ENCODE measurements at regions not wholly inside any gene's neighbourhood (a gene's known extent, or its start where the extent isn't known, plus 50 kb on each side); places are given as distances from the start of the nearest gene placed in this dataset.
"Not testable (repeated sequence)": the region's sequence is repeated elsewhere in the genome, so short reads cannot be mapped to it uniquely, and the experiment has no call there.

DNA sequence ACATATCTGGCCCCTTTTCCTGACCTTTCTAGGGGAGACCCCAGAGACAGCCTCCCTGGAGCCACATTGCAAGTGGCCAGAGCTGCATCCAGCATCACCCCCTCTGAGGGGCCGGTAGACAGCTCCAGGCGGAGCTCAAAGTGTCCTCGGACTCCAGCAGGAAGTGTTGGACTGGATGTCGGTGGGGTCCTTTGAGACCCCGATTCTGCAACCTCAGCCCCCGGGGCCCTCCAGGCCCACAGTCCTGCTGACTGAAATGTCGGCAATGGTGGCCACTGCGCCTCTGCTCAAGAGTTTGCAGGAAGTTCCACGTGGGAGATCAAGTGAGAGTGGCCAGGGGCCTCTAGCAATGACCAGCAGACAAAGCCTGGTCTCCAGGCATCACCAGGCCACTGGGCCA lies 115.9 kb upstream of the FOXD4L5 start:
- H3K27me3 ChIP-seq (ENCODE audit: control insufficient read depth, insufficient read depth, low read length): no peaks in the 10 kb centered on the region
- TF ChIP-seq, protein P1, sequence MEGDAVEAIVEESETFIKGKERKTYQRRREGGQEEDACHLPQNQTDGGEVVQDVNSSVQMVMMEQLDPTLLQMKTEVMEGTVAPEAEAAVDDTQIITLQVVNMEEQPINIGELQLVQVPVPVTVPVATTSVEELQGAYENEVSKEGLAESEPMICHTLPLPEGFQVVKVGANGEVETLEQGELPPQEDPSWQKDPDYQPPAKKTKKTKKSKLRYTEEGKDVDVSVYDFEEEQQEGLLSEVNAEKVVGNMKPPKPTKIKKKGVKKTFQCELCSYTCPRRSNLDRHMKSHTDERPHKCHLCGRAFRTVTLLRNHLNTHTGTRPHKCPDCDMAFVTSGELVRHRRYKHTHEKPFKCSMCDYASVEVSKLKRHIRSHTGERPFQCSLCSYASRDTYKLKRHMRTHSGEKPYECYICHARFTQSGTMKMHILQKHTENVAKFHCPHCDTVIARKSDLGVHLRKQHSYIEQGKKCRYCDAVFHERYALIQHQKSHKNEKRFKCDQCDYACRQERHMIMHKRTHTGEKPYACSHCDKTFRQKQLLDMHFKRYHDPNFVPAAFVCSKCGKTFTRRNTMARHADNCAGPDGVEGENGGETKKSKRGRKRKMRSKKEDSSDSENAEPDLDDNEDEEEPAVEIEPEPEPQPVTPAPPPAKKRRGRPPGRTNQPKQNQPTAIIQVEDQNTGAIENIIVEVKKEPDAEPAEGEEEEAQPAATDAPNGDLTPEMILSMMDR (IDR thresholded peaks at IDR 0.05; ENCODE audit: low read depth, low read length): no peak
- ChIA-PET POLR2A (no interaction called here), CTCF (no interaction called here)
- no peak overlapping the region for H3K27ac ChIP-seq (ENCODE audit: low read depth, low read length)
- DNase-seq (ENCODE audit: low read depth, low spot score): no peak
- H3K9me3 ChIP-seq (ENCODE audit: control insufficient read depth, insufficient read depth, low read length): peaks cover 60% of the 10 kb centered on the region
- H3K4me3 ChIP-seq (ENCODE audit: low read depth, low read length): no peak overlapping the region

DNA sequence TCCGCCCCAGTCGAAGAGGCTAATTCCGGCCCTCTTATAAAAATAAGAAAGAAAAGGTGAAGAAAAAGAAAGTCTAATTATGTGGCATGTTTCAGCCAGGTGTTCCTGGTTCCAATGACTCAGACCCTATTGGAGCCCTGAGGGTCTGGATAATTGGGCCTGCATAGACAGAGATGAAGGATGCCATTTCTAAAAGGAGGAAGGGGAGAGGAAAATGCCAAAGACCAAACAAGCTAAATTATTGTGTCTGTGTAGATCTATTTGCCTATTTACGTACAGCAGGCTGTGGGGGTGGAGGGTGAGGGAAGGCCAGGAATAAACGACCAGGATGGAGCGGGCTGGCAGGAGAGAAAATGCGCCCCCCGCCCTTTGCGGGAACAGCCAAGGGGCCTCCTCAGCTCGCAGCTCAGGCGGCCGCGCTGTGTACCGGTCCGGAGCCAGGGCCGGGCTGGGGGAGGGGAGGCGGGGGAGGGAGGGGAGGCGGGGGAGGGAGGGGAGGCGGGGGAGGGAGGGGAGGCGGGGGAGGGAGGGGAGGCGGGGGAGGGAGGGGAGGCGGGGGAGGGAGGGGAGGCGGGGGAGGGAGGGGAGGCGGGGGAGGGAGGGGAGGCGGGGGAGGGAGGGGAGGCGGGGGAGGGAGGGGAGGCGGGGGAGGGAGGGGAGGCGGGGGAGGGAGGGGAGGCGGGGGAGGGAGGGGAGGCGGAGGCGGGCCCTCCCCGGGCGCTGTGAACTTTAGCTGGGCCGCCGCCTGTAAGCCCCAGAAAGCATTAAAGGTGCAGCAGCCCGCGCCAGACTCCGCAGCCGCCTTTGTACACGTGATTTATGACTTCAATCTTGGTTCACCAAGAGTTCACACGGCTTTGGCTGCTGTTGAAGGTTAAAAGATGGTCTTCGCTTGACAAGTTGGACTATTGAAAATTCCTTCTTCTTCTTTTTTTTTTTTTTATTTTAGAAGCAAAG lies 113.0 kb upstream of the FOXD4L5 start:
- H3K27me3 ChIP-seq (ENCODE audit: control insufficient read depth, insufficient read depth, low read length); DNase-seq (ENCODE audit: low read depth, low spot score); H3K27ac ChIP-seq (ENCODE audit: low read depth, low read length); POLR2A ChIA-PET; H3K4me3 ChIP-seq (ENCODE audit: low read depth, low read length); CTCF ChIA-PET: not testable (repeated sequence)
- H3K9me3 ChIP-seq (ENCODE audit: control insufficient read depth, insufficient read depth, low read length): peaks cover 46% of the 10 kb centered on the region

DNA sequence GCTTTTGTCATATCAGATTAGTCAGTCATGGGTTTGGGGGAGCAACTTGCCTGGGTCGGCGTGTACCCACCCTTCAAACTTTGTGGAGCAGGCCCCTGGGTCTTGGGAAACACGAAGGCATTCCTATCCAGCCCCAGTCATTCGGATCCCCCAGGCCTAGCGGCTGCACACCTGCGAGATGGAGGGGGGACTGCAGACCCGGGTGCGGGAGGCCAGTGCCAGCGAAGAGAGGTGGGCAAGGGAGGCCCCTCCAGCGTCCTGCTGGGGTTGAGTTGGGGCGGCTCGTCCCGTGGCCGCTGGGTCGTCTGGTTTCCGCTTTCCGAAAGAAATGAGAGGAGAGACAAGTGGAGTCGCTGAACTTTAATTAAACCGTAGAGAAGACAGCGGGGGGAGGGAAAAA lies 112.2 kb upstream of the FOXD4L5 start:
- H3K4me3 ChIP-seq (ENCODE audit: low read depth, low read length); DNase-seq (ENCODE audit: low read depth, low spot score): not testable (repeated sequence)

DNA sequence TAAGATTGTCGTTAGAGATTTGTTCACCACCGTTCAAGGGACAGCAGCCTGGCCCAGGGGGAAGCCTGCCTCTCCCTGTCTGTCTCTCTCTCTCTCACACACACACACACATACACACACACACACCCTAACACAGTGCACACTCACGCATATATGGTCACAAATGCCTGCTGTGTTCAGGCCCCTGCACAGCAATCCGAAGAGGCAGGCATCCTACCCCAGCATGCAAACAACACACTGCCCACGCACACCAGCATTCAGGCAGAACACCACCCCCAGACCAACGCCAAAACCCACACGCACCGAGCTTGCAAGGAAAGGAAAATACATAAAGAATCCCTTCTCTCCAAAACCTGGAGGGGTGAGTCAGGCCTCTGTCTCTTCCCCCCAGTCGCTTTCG lies 111.6 kb upstream of the FOXD4L5 start:
- H3K9me3 ChIP-seq (ENCODE audit: control insufficient read depth, insufficient read depth, low read length): peaks cover 40% of the 10 kb centered on the region
- H3K27me3 ChIP-seq (ENCODE audit: control insufficient read depth, insufficient read depth, low read length); H3K27ac ChIP-seq (ENCODE audit: low read depth, low read length); CTCF ChIA-PET; H3K4me3 ChIP-seq (ENCODE audit: low read depth, low read length); POLR2A ChIA-PET; DNase-seq (ENCODE audit: low read depth, low spot score): not testable (repeated sequence)

More for the DNA sequence above, 112.2 kb upstream of the FOXD4L5 start:
- H3K27me3 ChIP-seq (ENCODE audit: control insufficient read depth, insufficient read depth, low read length); POLR2A ChIA-PET; CTCF ChIA-PET; H3K27ac ChIP-seq (ENCODE audit: low read depth, low read length): not testable (repeated sequence)
- peaks cover 43% of the 10 kb centered on the region for H3K9me3 ChIP-seq (ENCODE audit: control insufficient read depth, insufficient read depth, low read length)

DNA sequence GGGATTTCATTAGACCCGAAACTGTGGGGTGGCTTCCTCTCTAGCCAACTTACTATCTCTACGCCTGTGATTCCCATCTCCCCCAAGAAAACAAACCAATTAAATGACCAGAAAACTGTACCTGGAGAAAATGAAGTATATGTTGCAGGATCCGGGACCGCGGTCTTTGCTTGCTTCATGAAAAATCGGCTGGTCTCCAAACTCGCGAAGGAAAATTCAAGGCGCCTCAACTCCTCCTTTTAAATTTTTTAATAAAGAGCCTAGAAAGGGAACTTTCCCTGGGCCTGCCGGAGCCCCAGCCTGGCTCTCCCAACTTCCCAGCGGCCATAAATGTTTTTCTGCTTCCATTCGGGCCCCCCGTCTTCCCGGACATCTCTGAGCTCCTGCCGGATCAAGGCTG lies 110.8 kb upstream of the FOXD4L5 start:
- DNase-seq (ENCODE audit: low read depth, low spot score); POLR2A ChIA-PET; H3K4me3 ChIP-seq (ENCODE audit: low read depth, low read length); H3K27me3 ChIP-seq (ENCODE audit: control insufficient read depth, insufficient read depth, low read length); CTCF ChIA-PET; H3K27ac ChIP-seq (ENCODE audit: low read depth, low read length): not testable (repeated sequence)
- H3K9me3 ChIP-seq (ENCODE audit: control insufficient read depth, insufficient read depth, low read length): peaks cover 39% of the 10 kb centered on the region

DNA sequence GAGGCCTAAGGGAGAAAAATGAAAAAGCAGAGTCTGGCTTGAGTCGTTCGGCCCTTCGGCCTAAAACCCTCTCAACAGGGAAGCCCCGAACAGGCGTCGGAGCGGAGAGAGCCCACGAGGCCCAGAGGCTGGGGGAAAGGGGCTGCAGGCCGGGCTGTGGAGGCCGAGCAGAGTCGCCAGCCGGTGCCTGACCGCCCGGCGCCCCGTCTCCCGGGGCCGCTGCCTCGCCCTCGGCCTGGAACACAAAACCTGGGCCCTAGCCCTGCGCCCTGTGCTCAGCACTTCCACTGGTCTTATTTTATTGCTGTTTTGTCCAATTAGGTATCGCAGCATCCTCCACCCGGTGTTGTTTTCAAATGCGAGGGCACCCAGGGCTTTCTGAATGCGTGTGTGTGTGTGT lies 110.1 kb upstream of the FOXD4L5 start:
- peaks cover 42% of the 10 kb centered on the region for H3K9me3 ChIP-seq (ENCODE audit: control insufficient read depth, insufficient read depth, low read length)
- H3K27ac ChIP-seq (ENCODE audit: low read depth, low read length); H3K4me3 ChIP-seq (ENCODE audit: low read depth, low read length); H3K27me3 ChIP-seq (ENCODE audit: control insufficient read depth, insufficient read depth, low read length); DNase-seq (ENCODE audit: low read depth, low spot score); POLR2A ChIA-PET; CTCF ChIA-PET: not testable (repeated sequence)

DNA sequence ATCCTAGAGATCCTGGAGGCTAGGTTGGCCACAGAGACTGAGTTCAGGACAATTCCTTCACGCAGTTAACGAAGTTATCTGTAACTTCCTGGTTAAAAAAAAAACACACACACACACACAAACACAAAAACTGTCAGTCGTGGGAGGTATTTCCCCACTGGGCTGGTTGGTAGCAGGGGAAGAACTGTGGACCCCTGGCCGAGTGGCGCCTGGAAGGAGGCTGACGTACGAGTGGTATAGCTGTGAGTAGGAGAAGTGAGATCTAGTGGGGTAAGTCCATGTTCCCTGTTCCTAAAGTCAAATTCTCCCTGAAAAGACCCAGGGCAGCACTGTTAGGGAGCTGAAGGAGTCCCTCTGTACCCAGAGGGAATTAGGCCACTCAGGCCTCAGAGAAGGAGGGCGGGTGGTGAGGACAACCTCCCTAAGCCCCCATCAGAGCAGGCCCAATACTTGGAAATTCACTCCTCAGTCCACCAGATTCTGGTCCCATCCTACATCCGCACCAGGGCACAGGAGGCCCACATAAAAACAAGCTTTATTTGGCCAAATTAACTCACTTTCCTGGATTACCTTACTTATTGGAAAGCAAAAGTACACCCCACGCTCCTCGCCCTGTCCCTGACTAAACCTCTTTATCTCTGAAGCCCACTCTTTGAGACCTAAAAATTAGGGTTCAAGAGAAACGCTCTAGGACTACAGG lies 108.3 kb upstream of the FOXD4L5 start:
- DNase-seq (ENCODE audit: low read depth, low spot score); CTCF ChIA-PET; H3K4me3 ChIP-seq (ENCODE audit: low read depth, low read length); H3K27me3 ChIP-seq (ENCODE audit: control insufficient read depth, insufficient read depth, low read length); POLR2A ChIA-PET; H3K27ac ChIP-seq (ENCODE audit: low read depth, low read length): not testable (repeated sequence)
- peaks cover 57% of the 10 kb centered on the region for H3K9me3 ChIP-seq (ENCODE audit: control insufficient read depth, insufficient read depth, low read length)

DNA sequence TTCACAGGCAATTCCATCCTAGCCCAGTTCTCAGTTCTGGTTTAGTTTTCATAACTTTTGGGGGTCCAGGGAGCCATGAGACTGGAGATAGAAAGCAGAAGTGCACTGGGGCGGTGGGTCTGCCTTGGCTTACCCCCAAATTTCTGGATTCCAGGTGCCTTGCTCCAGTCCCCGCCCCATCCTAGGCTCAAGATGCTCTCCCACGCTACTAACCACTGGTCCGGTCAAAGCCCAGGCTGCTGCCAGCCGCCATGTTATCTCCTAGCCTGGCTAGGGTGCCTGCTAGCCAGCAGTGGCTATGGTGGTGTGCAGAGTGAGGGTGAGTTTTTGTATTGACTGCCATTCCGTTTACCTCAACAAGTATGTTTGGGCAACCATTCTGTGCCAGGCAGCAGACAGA lies 107.6 kb upstream of the FOXD4L5 start:
- POLR2A ChIA-PET; DNase-seq (ENCODE audit: low read depth, low spot score); H3K27me3 ChIP-seq (ENCODE audit: control insufficient read depth, insufficient read depth, low read length); CTCF ChIA-PET; H3K4me3 ChIP-seq (ENCODE audit: low read depth, low read length); H3K27ac ChIP-seq (ENCODE audit: low read depth, low read length): not testable (repeated sequence)
- H3K9me3 ChIP-seq (ENCODE audit: control insufficient read depth, insufficient read depth, low read length): peaks cover 61% of the 10 kb centered on the region

DNA sequence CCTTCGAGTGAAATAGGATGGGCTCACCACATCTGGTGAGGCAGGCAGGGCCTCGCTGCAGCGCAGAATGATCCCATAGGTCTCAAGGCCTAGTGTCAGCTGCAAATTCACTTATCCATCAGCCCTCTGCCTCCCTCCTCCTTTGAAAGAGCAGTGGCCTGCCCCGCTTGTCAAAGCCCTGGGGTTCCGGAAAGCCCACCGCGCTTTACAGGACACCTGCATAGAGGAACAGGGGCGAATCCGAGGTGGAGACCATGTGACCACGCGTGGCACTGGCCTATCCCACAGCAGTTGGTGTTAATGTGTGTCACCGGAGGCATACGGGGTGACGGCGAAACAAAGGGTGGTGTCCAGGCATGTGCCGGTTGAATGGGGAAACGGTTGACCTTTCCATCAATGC lies 104.7 kb upstream of the FOXD4L5 start:
- CTCF ChIA-PET; H3K27me3 ChIP-seq (ENCODE audit: control insufficient read depth, insufficient read depth, low read length); DNase-seq (ENCODE audit: low read depth, low spot score); H3K27ac ChIP-seq (ENCODE audit: low read depth, low read length); H3K4me3 ChIP-seq (ENCODE audit: low read depth, low read length); POLR2A ChIA-PET: not testable (repeated sequence)
- H3K9me3 ChIP-seq (ENCODE audit: control insufficient read depth, insufficient read depth, low read length): peaks cover 73% of the 10 kb centered on the region

DNA sequence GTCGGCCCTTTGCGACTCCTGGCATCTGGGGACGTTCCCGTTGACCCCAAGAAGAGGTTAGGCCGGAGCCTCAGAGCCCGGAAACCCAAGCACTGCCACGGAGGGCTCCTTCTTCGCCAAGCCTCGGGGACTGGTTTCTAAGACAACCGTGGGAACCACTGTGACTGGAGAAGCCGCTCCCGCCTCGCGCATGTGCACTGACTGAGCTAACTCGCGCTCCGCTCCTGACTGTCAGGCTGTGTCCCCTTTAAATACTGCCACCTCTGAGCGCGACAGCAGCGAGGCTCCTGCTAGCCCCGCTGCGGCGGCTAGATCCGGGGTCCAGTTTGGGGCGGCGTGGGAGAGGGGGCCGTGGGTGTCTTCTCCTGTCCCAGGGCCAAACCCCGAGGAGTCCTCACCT lies 104.2 kb upstream of the FOXD4L5 start:
- H3K27me3 ChIP-seq (ENCODE audit: control insufficient read depth, insufficient read depth, low read length); H3K4me3 ChIP-seq (ENCODE audit: low read depth, low read length); CTCF ChIA-PET; DNase-seq (ENCODE audit: low read depth, low spot score); H3K27ac ChIP-seq (ENCODE audit: low read depth, low read length); POLR2A ChIA-PET: not testable (repeated sequence)
- peaks cover 77% of the 10 kb centered on the region for H3K9me3 ChIP-seq (ENCODE audit: control insufficient read depth, insufficient read depth, low read length)

DNA sequence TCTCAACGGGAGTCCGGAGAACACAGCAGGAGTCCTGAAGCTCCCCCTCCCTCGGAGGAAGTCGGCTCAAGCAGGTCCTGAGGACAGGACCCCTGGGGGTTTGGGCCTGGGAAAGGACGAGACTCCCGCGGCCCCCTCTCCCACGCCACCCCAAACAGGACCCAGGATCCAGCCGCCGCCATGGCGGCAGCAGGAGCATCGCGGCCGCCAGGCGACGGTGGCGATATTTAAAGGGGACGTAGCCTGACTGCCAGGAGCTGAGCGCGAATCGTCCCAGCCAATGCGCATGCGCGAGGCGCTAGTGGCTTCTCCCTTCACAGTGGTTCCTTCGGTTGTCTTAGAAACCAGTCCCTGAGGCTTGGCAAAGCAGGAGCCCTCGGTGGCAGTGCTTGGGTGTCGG lies 101.7 kb upstream of the FOXD4L5 start:
- POLR2A ChIA-PET; CTCF ChIA-PET; H3K27me3 ChIP-seq (ENCODE audit: control insufficient read depth, insufficient read depth, low read length); H3K27ac ChIP-seq (ENCODE audit: low read depth, low read length): not testable (repeated sequence)
- 0 out of 2 replicates have a peak overlapping the region, but pooled peaks have one; percentile 7 for H3K4me3 ChIP-seq (ENCODE audit: low read depth, low read length)
- peaks cover 75% of the 10 kb centered on the region for H3K9me3 ChIP-seq (ENCODE audit: control insufficient read depth, insufficient read depth, low read length)
- peak; percentile 21 for DNase-seq (ENCODE audit: low read depth, low spot score)

All from AG04450 (cell line).